ENCODE measurements at regions not wholly inside any gene's neighbourhood (a gene's known extent, or its start where the extent isn't known, plus 50 kb on each side); places are given as distances from the start of the nearest gene placed in this dataset.
"Not testable (repeated sequence)": the region's sequence is repeated elsewhere in the genome, so short reads cannot be mapped to it uniquely, and the experiment has no call there.

GRCh38 chr3:181252631-181253030, 263.1 kb upstream of the DNAJC19 start:
- WGBS (ENCODE audit: insufficient coverage, insufficient read length): no CpG with 5 or more reads among the region's 3 CpGs
- no peak for DNase-seq (ENCODE audit: low read depth, low spot score)
- H3K4me3 ChIP-seq (ENCODE audit: low read length): no peak overlapping the region

GRCh38 chr3:181250714-181251113, 261.2 kb upstream of the DNAJC19 start:
- WGBS (ENCODE audit: insufficient coverage, insufficient read length): no CpG with 5 or more reads among the region's 3 CpGs

More at GRCh38 chr3:181252631-181253030, 263.1 kb upstream of the DNAJC19 start:
- no peaks in the 10 kb centered on the region; the same call in 1 of the 2 replicates for H3K4me1 ChIP-seq (ENCODE audit: control insufficient read depth, insufficient read depth, low read length)
- H3K9me3 ChIP-seq (ENCODE audit: control insufficient read depth, insufficient read depth, low read length): no peaks in the 10 kb centered on the region
- H3K36me3 ChIP-seq (ENCODE audit: control insufficient read depth, insufficient read depth, low read length): no peaks in the 10 kb centered on the region
- H3K27ac ChIP-seq (ENCODE audit: low read length): no peak overlapping the region
- no peaks in the 10 kb centered on the region for H3K27me3 ChIP-seq (ENCODE audit: control insufficient read depth, insufficient read depth, low read length)

GRCh38 chr3:181239441-181239840, 249.9 kb upstream of the DNAJC19 start:
- H3K4me1 ChIP-seq (ENCODE audit: control insufficient read depth, insufficient read depth, low read length): no peaks in the 10 kb centered on the region
- H3K4me3 ChIP-seq (ENCODE audit: low read length): no peak overlapping the region
- H3K27me3 ChIP-seq (ENCODE audit: control insufficient read depth, insufficient read depth, low read length): no peaks in the 10 kb centered on the region
- no peaks in the 10 kb centered on the region for H3K36me3 ChIP-seq (ENCODE audit: control insufficient read depth, insufficient read depth, low read length)
- DNase-seq (ENCODE audit: low read depth, low spot score): no peak
- whole genome bisulfite sequencing (ENCODE audit: insufficient coverage, insufficient read length): no CpG with 5 or more reads among the region's 2 CpGs
- no peaks in the 10 kb centered on the region for H3K9me3 ChIP-seq (ENCODE audit: control insufficient read depth, insufficient read depth, low read length)
- no peak overlapping the region for H3K27ac ChIP-seq (ENCODE audit: low read length)

More at GRCh38 chr3:181250714-181251113, 261.2 kb upstream of the DNAJC19 start:
- no peak for DNase-seq (ENCODE audit: low read depth, low spot score)
- Histone ChIP-seq H3K36me3 (ENCODE audit: control insufficient read depth, insufficient read depth, low read length) (no peaks in the 10 kb centered on the region), H3K27ac (ENCODE audit: low read length) (no peak overlapping the region), H3K4me1 (ENCODE audit: control insufficient read depth, insufficient read depth, low read length) (no peaks in the 10 kb centered on the region; the same call in 1 of the 2 replicates), H3K4me3 (ENCODE audit: low read length) (no peak overlapping the region), H3K27me3 (ENCODE audit: control insufficient read depth, insufficient read depth, low read length) (no peaks in the 10 kb centered on the region), H3K9me3 (ENCODE audit: control insufficient read depth, insufficient read depth, low read length) (no peaks in the 10 kb centered on the region)

GRCh38 chr3:181230258-181230657, 240.7 kb upstream of the DNAJC19 start:
- Histone ChIP-seq H3K4me1 (ENCODE audit: control insufficient read depth, insufficient read depth, low read length) (no peaks in the 10 kb centered on the region), H3K36me3 (ENCODE audit: control insufficient read depth, insufficient read depth, low read length) (no peaks in the 10 kb centered on the region), H3K27ac (ENCODE audit: low read length) (no peak overlapping the region), H3K27me3 (ENCODE audit: control insufficient read depth, insufficient read depth, low read length) (no peaks in the 10 kb centered on the region), H3K9me3 (ENCODE audit: control insufficient read depth, insufficient read depth, low read length) (no peaks in the 10 kb centered on the region), H3K4me3 (ENCODE audit: low read length) (no peak overlapping the region)
- no CpG with 5 or more reads among the region's 5 CpGs for WGBS (ENCODE audit: insufficient coverage, insufficient read length)
- peak; percentile 31 for DNase-seq (ENCODE audit: low read depth, low spot score)

- no peak for DNase-seq (ENCODE audit: low read depth, low spot score)
- no peaks in the 10 kb centered on the region; the same call in 1 of the 2 replicates for H3K27me3 ChIP-seq (ENCODE audit: control insufficient read depth, insufficient read depth, low read length)
- no peaks in the 10 kb centered on the region for H3K36me3 ChIP-seq (ENCODE audit: control insufficient read depth, insufficient read depth, low read length)
- H3K9me3 ChIP-seq (ENCODE audit: control insufficient read depth, insufficient read depth, low read length): no peaks in the 10 kb centered on the region
- no peak overlapping the region for H3K27ac ChIP-seq (ENCODE audit: low read length)
- WGBS (ENCODE audit: insufficient coverage, insufficient read length): no CpG with 5 or more reads among the region's 2 CpGs
- H3K4me1 ChIP-seq (ENCODE audit: control insufficient read depth, insufficient read depth, low read length): no peaks in the 10 kb centered on the region
- no peak overlapping the region for H3K4me3 ChIP-seq (ENCODE audit: low read length)
Measured at GRCh38 chr3:181213347-181213746, 223.8 kb upstream of the DNAJC19 start.

- Histone ChIP-seq H3K27me3 (ENCODE audit: control insufficient read depth, insufficient read depth, low read length) (no peaks in the 10 kb centered on the region; the same call in 1 of the 2 replicates), H3K36me3 (ENCODE audit: control insufficient read depth, insufficient read depth, low read length) (no peaks in the 10 kb centered on the region), H3K9me3 (ENCODE audit: control insufficient read depth, insufficient read depth, low read length) (no peaks in the 10 kb centered on the region), H3K4me3 (ENCODE audit: low read length) (no peak overlapping the region), H3K27ac (ENCODE audit: low read length) (no peak overlapping the region), H3K4me1 (ENCODE audit: control insufficient read depth, insufficient read depth, low read length) (no peaks in the 10 kb centered on the region)
- no CpG with 5 or more reads among the region's 1 CpG for WGBS (ENCODE audit: insufficient coverage, insufficient read length)
- no peak for DNase-seq (ENCODE audit: low read depth, low spot score)
Measured at GRCh38 chr3:181212271-181212670, 222.7 kb upstream of the DNAJC19 start.

- Histone ChIP-seq H3K4me3 (ENCODE audit: low read length) (no peak overlapping the region), H3K4me1 (ENCODE audit: control insufficient read depth, insufficient read depth, low read length) (no peaks in the 10 kb centered on the region), H3K27me3 (ENCODE audit: control insufficient read depth, insufficient read depth, low read length) (no peaks in the 10 kb centered on the region; the same call in 1 of the 2 replicates), H3K27ac (ENCODE audit: low read length) (no peak overlapping the region), H3K9me3 (ENCODE audit: control insufficient read depth, insufficient read depth, low read length) (no peaks in the 10 kb centered on the region), H3K36me3 (ENCODE audit: control insufficient read depth, insufficient read depth, low read length) (no peaks in the 10 kb centered on the region)
- WGBS (ENCODE audit: insufficient coverage, insufficient read length): no CpG with 5 or more reads among the region's 2 CpGs
- no peak for DNase-seq (ENCODE audit: low read depth, low spot score)
Measured at GRCh38 chr3:181210275-181210674, 220.7 kb upstream of the DNAJC19 start.

GRCh38 chr3:181189556-181189955, 200.0 kb upstream of the DNAJC19 start:
- WGBS (ENCODE audit: insufficient coverage, insufficient read length): no CpG with 5 or more reads among the region's 2 CpGs

GRCh38 chr3:181183764-181184163, 194.2 kb upstream of the DNAJC19 start:
- no CpG with 5 or more reads among the region's 1 CpG for WGBS (ENCODE audit: insufficient coverage, insufficient read length)
- Histone ChIP-seq H3K4me3 (ENCODE audit: low read length) (no peak overlapping the region), H3K36me3 (ENCODE audit: control insufficient read depth, insufficient read depth, low read length) (no peaks in the 10 kb centered on the region; the same call in 1 of the 2 replicates), H3K4me1 (ENCODE audit: control insufficient read depth, insufficient read depth, low read length) (no peaks in the 10 kb centered on the region), H3K27me3 (ENCODE audit: control insufficient read depth, insufficient read depth, low read length) (no peaks in the 10 kb centered on the region), H3K27ac (ENCODE audit: low read length) (no peak overlapping the region), H3K9me3 (ENCODE audit: control insufficient read depth, insufficient read depth, low read length) (no peaks in the 10 kb centered on the region)
- no peak for DNase-seq (ENCODE audit: low read depth, low spot score)

More at GRCh38 chr3:181189556-181189955, 200.0 kb upstream of the DNAJC19 start:
- Histone ChIP-seq H3K27ac (ENCODE audit: low read length) (no peak overlapping the region), H3K4me3 (ENCODE audit: low read length) (no peak overlapping the region), H3K27me3 (ENCODE audit: control insufficient read depth, insufficient read depth, low read length) (no peaks in the 10 kb centered on the region), H3K36me3 (ENCODE audit: control insufficient read depth, insufficient read depth, low read length) (no peaks in the 10 kb centered on the region), H3K9me3 (ENCODE audit: control insufficient read depth, insufficient read depth, low read length) (no peaks in the 10 kb centered on the region), H3K4me1 (ENCODE audit: control insufficient read depth, insufficient read depth, low read length) (no peaks in the 10 kb centered on the region)
- no peak for DNase-seq (ENCODE audit: low read depth, low spot score)

GRCh38 chr3:181183057-181183456, 193.5 kb upstream of the DNAJC19 start:
- not testable (repeated sequence) for H3K4me3 ChIP-seq (ENCODE audit: low read length); H3K36me3 ChIP-seq (ENCODE audit: control insufficient read depth, insufficient read depth, low read length); H3K9me3 ChIP-seq (ENCODE audit: control insufficient read depth, insufficient read depth, low read length); H3K27ac ChIP-seq (ENCODE audit: low read length); H3K27me3 ChIP-seq (ENCODE audit: control insufficient read depth, insufficient read depth, low read length); H3K4me1 ChIP-seq (ENCODE audit: control insufficient read depth, insufficient read depth, low read length); DNase-seq (ENCODE audit: low read depth, low spot score)
- no CpG with 5 or more reads among the region's 22 CpGs for WGBS (ENCODE audit: insufficient coverage, insufficient read length)

GRCh38 chr3:181178991-181179390, 189.5 kb upstream of the DNAJC19 start:
- no CpG with 5 or more reads among the region's 7 CpGs for WGBS (ENCODE audit: insufficient coverage, insufficient read length)
- no peak overlapping the region for H3K27ac ChIP-seq (ENCODE audit: low read length)

More at GRCh38 chr3:181178991-181179390, 189.5 kb upstream of the DNAJC19 start:
- DNase-seq (ENCODE audit: low read depth, low spot score): no peak
- no peaks in the 10 kb centered on the region; the same call in 1 of the 2 replicates for H3K36me3 ChIP-seq (ENCODE audit: control insufficient read depth, insufficient read depth, low read length)
- H3K4me3 ChIP-seq (ENCODE audit: low read length): no peak overlapping the region
- H3K9me3 ChIP-seq (ENCODE audit: control insufficient read depth, insufficient read depth, low read length): no peaks in the 10 kb centered on the region
- no peaks in the 10 kb centered on the region for H3K4me1 ChIP-seq (ENCODE audit: control insufficient read depth, insufficient read depth, low read length)
- H3K27me3 ChIP-seq (ENCODE audit: control insufficient read depth, insufficient read depth, low read length): no peaks in the 10 kb centered on the region
